Posterior cingulate gyrus (tissue), 11 donors: ENCODE measurements at regions not wholly inside any gene's neighbourhood (a gene's known extent, or its start where the extent isn't known, plus 50 kb on each side); places are given as distances from the start of the nearest gene placed in this dataset.

Source experiments
- DNase-seq, 10 donors: peaks; one replicate each; pipeline versions ENCODE4 v3.0.0 to v3.0.0-alpha.2; 2020 to 2021; ENCODE audit warnings: mixed read lengths in 3 of 10
- intact Hi-C: fragments of 100-400 bp; cut with DNase I; formaldehyde crosslinking; loops from one replicate; pipeline ENCODE4 v1.15.1; 2023

- no peak for DNase-seq
- intact Hi-C loops: no loop called here
Observed at GRCh38 chr13:34087791-34088190, 269.8 kb downstream of the RFC3 start.

GRCh38 chr13:34103854-34104253 lies 285.9 kb downstream of the RFC3 start:
- intact Hi-C loops: no loop called here
- DNase-seq: no peak

- intact Hi-C loops: no loop called here
- no peak for DNase-seq
Observed at GRCh38 chr13:34104853-34105252, 286.9 kb downstream of the RFC3 start.

- no peak for DNase-seq
- intact Hi-C loops: no loop called here
Observed at GRCh38 chr13:34107806-34108205, 289.9 kb downstream of the RFC3 start.

GRCh38 chr13:34108410-34108809 lies 290.5 kb downstream of the RFC3 start:
- DNase-seq: no peak
- intact Hi-C loops: no loop called here

GRCh38 chr13:34114581-34114980 lies 296.6 kb downstream of the RFC3 start:
- intact Hi-C loops: no loop called here
- no peak for DNase-seq

- intact Hi-C loops: no loop called here
Observed at GRCh38 chr13:34116651-34117050, 298.7 kb downstream of the RFC3 start.

GRCh38 chr13:34124666-34125306 lies 306.8 kb downstream of the RFC3 start:
- intact Hi-C loops: no loop called here

More at GRCh38 chr13:34116651-34117050, 298.7 kb downstream of the RFC3 start:
- DNase-seq: no peak

GRCh38 chr13:34127523-34127922 lies 309.6 kb downstream of the RFC3 start:
- DNase-seq: no peak
- intact Hi-C loops: no loop called here

More at GRCh38 chr13:34124666-34125306, 306.8 kb downstream of the RFC3 start:
- DNase-seq: no peak

- no peak for DNase-seq
Observed at GRCh38 chr13:34128661-34129060, 310.7 kb downstream of the RFC3 start.

GRCh38 chr13:34129436-34129835 lies 311.5 kb downstream of the RFC3 start:
- no peak for DNase-seq
- intact Hi-C loops: no loop called here

More at GRCh38 chr13:34128661-34129060, 310.7 kb downstream of the RFC3 start:
- intact Hi-C loops: no loop called here

- intact Hi-C loops: no loop called here
Observed at GRCh38 chr13:34137200-34137599, 319.3 kb downstream of the RFC3 start.

GRCh38 chr13:34139660-34140227 lies 321.8 kb downstream of the RFC3 start:
- no peak for DNase-seq
- intact Hi-C loops: no loop called here

More at GRCh38 chr13:34137200-34137599, 319.3 kb downstream of the RFC3 start:
- no peak for DNase-seq

GRCh38 chr13:34143637-34144036 lies 325.7 kb downstream of the RFC3 start:
- no peak for DNase-seq
- intact Hi-C loops: no loop called here

GRCh38 chr13:34144142-34144541 lies 326.2 kb downstream of the RFC3 start:
- no peak for DNase-seq
- intact Hi-C loops: no loop called here

GRCh38 chr13:34145061-34145460 lies 327.1 kb downstream of the RFC3 start:
- intact Hi-C loops: no loop called here
- no peak for DNase-seq

GRCh38 chr13:34148359-34148758 lies 330.4 kb downstream of the RFC3 start:
- intact Hi-C loops: no loop called here
- DNase-seq: peak in 1 of 10 donors; percentile 66

GRCh38 chr13:34151885-34152284 lies 333.9 kb downstream of the RFC3 start:
- no peak for DNase-seq
- intact Hi-C loops: no loop called here

GRCh38 chr13:34152409-34152808 lies 334.5 kb downstream of the RFC3 start:
- no peak for DNase-seq
- intact Hi-C loops: no loop called here

- intact Hi-C loops: no loop called here
- no peak for DNase-seq
Observed at GRCh38 chr13:34152996-34153395, 335.0 kb downstream of the RFC3 start.

GRCh38 chr13:34153428-34154180 lies 335.7 kb downstream of the RFC3 start:
- no peak for DNase-seq
- intact Hi-C loops: no loop called here
